Amniotic stem cell (primary cell): ENCODE measurements at regions not wholly inside any gene's neighbourhood (a gene's known extent, or its start where the extent isn't known, plus 50 kb on each side); places are given as distances from the start of the nearest gene placed in this dataset.
"Not testable (repeated sequence)": the region's sequence is repeated elsewhere in the genome, so short reads cannot be mapped to it uniquely, and the experiment has no call there.

Source experiments
- DNase-seq: peaks from one replicate; lab custom pipeline; 2025; lab: John Stamatoyannopoulos, UW

DNA sequence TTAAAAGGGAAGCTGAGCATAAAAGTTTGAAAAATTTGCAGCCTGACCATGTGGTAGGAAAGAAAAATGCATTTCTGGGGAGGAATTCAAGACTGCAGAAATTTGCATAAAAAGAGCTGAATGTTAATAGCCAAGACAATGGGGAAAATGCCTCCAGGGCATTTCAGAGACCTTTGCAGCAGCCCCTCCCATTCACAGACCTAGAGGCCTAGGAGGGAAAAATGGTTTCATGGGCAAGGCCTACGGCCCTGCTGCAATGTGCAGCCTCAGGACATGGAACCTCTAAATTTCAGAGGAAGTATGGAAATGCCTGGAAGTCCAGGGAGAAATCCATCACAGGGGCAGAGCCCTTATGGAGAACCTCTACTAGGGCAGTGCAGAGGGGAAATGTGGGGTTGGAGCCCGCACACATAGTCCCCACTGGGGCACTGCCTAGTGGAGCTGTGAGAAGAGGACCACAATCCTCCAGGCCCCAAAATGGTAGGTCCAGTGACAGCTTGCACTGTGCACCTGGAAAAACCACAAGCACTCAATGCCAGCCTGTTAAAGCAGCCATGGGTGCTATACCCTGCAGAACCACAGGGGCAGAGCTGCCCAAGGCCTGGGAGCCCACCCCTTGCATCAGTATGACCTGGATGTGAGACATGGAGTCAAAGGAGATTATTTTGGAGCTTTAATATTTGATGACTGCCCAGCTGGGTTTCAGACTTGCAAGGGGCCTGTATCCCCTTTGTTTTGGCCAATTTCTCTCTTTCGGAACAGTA is 243.8 kb downstream of the DNAJB9 start:
- DNase-seq, result no peak

DNA sequence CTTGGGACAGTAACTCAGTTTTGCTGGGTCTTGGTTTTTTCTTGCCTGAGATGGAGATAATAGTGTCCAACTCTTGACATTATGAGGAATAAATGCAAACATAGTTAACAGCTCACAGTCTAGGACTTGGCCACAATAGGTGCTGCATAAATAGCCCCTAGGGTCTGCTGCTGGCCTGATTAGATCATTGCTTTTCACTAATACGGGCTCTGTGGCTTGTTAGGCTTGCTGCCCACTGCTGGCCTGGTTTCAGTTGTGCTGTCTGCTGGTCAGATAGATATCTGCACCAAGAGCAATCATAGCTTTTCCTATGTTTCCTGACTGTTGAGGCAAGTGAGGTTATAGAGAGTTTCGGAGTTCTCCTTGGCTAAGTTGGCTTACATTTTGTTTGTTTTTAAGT is 246.1 kb downstream of the DNAJB9 start:
- no peak for DNase-seq

DNA sequence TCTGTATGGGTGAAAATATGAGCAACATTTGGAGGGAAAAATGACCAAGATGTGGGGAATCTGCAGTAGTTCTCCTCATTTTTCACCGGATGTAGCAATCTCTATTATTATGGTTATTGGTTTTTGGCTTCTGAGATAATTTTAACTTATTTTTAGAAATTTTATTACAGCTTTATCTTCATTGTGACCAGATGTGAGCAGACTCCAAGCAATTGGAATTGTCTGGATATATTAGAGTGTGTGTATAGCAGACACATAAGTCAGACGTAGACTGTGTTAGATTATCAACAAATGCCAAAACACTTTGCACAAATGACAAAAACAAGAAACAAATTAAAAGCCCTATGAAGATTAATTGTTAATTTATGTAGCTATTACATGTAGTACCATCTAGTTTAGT is 249.1 kb downstream of the DNAJB9 start:
- DNase-seq, result no peak

DNA sequence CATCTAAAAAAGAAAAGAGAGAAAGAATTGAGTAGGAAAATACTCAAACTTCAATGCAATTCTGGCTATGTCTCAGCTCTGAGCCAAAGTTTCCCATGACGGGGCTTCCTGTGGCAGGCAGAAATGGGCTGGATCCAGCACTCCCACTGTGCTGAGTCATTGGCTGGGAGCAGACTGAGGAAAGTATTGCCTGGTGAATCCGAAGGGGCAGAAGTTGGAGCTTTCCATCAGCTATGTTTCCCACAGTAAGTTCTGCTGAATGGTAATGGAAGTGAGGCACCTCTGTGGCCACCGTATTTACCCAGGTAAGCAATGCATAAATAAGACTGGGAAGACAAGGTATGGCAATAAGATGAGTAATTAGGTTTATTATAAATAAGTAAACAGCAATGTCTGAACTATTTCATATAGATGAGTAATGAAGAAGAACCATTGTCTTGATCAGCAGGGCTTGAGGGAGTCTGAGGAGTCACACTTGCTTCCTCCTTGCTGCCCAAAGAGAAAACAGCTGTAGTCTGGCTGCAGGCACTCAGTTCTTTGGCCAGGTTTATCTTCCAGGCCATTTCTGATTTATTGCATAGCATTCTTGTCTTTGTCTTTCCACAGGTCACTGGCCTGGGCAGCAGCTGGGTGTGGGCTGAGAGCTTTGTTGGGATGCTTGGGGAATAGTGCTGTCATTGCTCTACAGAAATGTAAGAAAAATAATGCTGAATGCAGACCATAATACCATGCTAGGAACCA is 255.3 kb downstream of the DNAJB9 start:
- DNase-seq, result no peak

DNA sequence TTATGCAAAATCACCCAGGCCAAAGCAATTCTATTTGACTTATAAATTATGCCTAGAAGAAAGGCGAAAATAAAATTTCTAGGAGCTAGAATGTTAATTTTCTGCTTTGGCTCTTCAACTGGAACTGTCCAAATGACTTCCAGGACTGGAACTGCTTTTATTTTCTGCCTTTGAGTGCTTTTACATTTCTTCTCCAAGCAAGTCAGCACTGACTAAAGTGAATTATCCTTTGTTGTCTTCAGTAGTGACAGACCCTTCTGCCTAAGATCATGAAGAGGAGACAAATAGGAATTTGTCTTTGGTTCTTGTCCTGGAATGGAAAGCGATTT is 255.9 kb downstream of the DNAJB9 start:
- no peak for DNase-seq

DNA sequence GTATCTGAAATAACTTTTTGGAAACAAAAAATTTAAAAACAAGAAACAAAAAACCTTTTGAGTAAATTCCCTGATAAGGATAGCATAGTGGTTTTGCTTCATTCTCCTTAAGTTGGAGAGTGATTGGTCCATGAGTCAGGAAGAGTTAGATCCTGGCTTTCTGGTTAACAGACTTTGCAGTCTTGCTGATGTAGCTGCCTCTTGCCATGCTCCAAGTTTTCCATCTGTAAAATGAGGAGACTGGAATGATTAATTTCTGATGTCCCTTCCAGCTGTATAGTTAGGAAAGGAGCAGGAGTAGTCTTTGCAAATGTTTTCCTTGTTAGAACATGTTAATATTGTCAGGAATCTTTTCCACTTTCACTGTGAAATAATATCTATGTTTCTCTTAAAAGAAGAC is 266.6 kb downstream of the DNAJB9 start:
- no peak for DNase-seq

DNA sequence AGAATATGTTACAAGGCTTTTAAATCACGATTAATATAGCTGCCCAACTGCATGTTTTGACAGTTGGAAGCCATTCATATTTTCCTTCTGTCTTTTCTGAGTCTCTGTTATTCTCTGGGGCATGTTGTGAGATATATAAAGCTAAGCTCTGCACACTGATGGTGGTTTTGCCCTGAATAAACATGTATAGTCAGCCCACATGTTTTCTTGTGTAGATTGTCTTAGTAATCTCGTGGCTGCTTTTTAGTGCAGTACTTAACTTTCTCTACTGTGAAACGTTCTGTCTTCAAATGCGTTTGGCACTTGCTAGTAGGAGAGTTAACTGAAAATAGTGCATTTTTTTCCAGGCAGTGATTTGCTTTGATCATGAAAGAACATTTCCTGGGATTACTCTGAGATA is 268.5 kb downstream of the DNAJB9 start:
- no peak for DNase-seq

DNA sequence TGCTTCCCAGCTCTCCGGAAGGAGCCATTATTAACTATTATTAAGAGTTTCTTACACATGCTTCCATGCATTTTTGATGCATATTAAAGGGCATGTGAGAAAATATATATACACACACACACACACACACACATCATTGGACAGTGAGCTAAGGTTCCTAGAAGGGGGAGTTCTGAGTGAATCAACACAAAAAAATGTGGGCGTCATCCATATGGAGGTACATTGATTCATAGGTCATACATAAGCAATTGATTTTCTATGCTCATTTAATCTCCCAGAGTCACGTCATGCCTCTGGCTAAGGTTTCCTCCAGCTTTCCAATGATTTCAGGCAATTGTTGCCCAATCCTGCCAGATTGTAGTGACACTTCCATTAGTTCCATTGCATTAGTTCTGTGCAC is 269.4 kb downstream of the DNAJB9 start:
- no peak for DNase-seq

DNA sequence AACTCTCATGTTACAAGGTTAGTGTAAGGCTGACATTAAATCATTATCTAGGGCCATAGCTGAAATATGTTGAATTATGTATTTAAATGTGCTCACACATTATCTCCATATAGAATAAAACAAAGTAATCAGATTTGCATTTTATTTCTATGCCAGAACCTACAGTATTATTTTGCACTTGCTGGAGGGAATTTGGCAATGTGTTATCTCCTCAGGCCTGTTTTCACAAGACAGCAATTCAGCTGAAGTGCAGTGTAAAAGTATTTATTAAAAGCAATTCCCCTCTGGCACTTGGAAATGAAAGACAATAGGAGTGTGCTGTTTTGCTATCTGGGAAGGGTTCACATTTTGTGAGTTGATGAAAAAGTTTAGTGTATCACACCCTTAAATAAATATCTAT is 276.3 kb downstream of the DNAJB9 start:
- no peak for DNase-seq

DNA sequence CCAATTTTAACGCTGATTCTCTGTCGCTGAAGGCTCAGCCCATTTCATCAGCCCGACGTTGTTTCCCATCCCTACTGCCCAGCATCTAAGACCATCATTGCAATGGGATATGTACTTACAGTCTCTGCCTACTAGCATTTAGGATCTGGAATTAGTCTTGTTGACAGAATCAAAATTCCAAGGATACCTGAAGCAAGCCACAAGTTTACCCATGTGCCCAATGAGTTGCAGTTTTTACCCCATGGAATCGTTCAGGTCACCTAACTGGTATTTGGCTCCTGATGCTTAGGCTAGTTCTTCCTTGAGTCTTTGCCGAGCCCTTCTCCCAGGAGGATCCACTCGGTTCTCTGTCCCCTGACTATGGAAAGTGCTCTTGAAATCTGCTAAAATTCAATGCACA is 276.8 kb downstream of the DNAJB9 start:
- no peak for DNase-seq

DNA sequence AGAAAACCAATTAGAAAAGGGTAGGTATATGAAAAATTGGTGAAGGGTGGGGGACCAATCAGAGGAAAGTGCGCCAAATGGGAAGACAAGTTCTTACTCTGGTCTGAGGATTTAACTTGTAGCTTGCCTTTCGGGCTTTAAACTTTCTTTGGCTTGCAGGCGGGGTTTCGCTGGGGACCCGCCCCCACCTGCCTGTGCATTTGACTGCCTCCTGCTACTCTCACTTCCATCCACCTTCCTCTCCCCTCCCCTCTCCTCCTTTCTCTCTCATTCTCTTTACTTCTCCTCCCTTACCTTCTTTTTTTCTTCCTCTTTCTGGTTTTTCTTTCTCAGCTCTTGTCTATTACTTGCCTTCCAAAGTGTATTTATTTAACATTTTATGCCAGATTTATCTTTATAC is 278.8 kb downstream of the DNAJB9 start:
- DNase-seq, result no peak

DNA sequence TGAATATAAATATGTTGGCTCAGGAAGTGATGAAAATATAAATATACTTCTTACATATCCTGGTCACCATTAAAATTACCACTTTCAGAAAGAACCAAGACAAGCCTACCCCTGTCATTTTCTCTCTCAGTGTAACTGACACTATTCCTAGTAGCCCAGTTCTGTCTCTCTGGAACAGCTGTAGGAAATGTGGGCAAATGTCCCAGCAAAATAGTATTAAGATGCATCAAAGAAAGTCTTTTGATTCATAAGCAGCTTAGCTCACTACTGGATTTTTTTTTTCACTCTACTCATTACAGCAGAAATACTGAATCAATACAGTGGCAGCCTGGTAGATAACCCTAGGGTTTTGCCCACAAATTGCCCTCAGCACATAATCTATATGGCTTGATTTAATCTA is 290.9 kb downstream of the DNAJB9 start:
- no peak for DNase-seq

DNA sequence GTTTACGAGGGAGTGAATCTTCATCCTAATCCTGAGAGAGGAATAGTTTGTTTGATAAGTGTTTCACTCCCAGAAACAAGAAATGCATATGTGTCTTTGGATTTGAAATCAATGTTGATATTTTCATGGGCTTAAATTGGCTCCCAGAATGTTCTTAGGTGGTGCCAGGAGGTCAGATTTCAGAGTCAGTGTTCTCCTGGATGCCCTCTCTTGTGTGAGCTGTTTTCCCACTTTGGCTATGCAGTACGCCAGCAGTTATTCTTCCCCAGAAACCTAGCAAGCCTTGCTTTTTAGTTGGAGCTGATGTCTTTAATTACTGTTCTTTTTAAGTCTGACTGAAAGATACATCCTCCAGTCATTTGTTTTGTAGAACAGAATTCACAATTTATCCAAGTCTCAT is 291.4 kb downstream of the DNAJB9 start:
- DNase-seq, result no peak

DNA sequence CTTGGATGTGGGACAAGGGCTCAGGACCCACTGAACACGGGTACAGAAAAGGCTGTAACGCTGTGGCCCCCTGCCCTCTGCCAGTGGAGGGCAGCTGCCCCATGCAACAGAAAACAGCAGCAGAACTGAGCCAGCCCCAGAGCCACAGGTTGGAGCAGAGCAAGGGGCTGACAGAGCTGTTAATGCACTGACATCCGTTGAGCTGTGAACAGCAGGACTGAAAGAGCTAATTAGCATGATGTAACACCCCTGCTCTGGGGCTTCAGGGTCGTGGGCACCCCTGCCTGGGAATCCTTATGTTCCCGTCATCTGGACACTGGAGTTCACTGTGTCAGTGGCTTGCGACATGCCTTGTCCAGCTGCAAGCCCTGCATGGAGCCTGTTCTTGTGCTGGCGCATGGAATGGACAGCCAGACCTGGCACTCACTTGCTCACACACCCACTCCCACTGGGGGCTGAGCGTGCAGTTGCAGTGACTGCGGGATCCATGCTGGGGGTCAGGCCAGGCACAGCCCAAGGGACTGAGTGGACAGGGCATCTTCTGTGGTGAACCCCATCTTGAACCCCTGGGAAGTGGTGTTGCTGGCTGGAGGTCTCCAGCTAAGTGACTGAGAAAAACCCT is 293.7 kb downstream of the DNAJB9 start:
- no peak for DNase-seq

DNA sequence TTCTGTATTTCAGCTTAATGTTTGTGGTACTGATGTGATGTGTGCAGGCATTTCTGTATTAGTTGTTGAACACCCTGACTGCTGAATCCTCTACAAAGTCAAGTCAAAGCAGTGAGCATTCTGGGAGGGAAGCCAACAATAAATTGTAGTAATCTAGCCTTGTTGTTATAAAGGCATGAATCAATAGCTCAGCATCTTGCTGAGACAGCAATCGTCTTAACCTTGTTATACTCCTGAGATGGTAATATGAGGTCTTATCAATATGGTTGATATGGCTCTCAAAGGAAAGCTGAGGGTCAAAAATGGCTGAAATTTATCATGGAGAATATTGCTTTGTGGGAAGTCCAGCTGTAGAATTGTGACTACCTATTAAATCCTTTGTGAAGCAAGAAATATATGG is 299.4 kb downstream of the DNAJB9 start:
- no peak for DNase-seq

DNA sequence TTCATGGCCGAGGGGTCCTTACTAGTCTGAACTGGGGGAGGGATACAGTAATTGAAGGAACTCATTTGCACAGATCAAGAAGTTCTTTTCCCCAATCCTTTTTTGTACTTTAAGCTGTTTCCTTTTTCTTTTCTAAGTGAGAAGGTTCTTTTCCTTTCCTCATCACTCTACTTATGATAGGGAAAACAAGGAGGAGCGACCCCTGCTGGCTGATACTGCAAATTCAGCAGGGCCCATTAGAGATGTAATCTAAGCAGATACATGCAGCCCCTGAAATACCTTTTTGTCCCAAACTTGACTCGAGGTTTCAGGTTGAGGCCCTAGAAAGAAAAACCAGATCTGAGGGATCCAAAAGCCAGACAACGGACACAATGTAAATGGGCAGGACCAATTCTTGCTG is 305.5 kb downstream of the DNAJB9 start:
- DNase-seq, result no peak

DNA sequence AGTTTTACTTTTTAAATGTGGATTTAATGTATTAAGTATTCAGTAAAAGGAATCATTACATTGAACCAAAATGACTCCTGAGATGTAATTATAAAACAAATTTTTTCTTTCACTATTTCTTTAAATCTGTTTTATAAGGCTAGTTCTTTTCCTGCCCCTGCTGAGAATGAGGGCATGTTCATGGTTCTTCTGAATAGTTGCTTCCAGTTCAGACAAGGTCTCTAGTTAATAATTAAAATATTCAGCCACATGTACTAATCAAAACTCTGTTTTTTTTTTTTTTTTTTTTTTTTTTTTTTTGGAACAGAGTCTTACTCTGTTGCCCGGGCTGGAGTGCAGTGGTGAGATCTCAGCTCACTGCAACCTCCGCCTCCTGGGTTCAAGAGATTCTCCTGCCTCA is 321.2 kb downstream of the DNAJB9 start:
- no peak for DNase-seq

DNA sequence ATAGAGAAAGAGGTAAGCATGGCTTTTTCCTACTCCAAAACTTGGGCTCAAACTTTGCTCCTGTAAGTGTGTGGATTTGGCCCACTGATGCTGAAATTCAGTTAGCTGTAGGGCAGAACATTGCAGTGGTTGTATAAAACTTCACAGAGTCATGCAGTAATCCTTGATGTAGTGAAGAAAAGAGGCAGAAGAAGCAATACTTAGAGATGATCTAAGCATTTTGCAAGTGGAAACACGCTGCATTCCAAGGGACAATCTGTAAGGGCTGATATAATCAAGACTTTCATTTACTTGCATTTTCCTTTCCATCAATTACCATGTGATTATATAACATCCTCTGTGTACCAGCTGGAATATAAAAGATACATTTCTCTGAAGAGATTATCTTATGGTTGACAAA is 338.8 kb downstream of the DNAJB9 start:
- no peak for DNase-seq

DNA sequence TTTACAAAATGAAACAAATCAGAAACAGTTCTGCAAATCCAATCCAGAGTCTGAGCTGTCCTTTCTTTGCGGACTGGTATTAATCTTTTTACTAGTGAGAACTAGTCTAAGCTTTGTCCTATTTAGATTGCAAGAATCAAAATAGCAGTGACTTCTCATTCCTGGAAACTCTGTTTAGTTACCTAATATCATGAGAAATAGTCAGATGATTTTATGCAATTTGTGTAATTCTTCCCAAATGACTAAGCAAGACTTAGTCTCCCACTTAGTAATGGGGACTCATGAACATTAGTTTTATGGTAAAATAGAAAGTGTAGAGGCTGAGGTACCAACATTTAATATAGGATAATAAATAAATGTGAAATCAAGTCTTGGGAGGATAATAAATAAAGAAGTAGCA is 341.3 kb downstream of the DNAJB9 start:
- DNase-seq, result no peak

DNA sequence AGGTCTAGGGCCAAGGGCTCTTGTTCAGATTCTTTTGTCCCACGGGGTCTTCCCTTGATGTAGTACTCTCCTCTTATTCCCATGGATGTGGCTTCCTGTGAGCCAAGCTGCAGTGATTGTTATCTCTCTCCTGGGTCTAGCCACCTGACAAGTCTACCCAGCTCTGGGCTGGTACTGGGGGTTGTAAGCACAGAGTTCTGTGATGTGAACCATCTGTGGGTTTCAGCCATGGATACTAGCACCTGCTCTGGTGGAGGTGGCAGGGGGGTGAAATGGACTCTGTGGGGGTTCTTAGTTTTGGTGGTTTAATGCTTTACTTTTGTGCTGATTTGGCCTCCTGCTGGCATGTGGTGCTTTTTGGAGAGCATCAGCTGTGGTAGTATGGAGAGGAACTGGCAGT is 350.8 kb downstream of the DNAJB9 start:
- no peak for DNase-seq

DNA sequence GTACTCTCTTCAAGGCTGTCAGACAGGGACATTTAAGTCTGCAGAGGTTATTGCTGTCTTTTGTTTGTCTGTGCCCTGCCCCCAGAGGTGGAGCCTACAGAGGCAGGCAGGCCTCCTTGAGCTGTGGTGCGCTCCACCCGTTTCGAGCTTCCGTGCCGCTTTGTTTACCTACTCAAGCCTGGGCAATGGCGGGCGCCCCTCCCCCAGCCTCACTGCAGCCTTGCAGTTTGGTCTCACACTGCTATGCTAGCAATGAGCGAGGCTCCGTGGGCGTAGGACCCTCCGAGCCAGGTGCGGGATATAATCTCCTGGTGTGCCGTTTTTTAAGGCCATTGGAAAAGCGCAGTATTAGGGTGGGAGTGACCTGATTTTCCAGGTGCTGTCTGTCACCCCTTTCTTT is 373.4 kb downstream of the DNAJB9 start:
- DNase-seq, result not testable (repeated sequence)

DNA sequence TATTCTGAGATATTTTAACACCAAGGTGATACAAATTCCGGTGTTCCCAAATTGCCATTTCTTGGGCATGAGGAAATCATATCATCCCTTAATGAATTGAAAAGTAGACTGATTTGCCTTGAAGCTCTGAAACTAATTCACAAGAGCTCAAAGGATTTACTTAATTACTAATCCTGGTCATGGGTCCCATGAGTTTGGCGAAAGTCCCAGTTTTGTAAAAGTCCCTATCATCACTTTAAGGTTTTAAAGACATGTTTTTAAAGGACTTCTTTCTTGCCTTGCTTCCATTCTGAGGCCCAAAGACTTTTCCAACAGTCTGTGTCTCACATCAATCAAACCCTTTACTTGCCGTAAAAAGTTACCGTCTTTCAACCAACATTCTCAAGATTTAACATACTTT is 377.9 kb downstream of the DNAJB9 start:
- DNase-seq, result no peak

DNA sequence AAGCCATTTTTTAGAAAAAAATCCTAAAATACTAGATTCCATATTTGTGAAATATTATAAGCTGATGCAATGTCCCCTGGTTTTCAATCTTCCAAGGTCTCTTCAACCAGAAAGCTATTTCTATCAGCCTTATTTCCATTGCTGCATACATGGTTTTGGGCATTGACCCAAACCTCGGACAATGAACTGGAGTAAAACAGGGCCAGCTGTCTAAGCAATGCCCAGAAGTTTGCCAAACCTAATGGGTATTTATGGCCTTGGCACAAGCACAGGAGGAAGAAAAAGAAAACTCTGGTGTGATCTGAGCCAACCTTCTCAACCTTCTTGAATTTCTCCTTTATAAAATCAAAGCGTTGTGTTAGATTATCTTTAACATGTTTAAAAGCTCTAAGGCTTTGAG is 402.3 kb downstream of the DNAJB9 start:
- DNase-seq, result no peak

DNA sequence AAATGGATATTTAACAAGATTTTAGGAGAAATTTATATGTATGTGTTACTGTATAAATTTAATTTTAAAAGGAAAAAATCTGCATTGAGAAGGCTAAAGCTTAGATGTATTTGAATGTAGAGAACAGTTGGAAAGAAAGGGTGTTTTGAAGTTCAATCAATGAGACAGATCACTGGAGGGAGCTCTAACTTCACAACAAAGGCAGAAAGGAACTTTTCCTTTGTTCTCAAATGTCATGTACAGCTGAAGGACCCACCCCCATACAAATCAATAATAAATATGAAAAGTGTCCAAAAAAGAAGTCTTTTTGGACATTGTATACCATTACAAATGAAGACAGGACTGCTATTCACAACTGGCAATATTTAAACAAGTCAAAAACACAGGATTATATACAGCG is 403.4 kb downstream of the DNAJB9 start:
- no peak for DNase-seq
